ENCODE measurements at regions not wholly inside any gene's neighbourhood (a gene's known extent, or its start where the extent isn't known, plus 50 kb on each side); places are given as distances from the start of the nearest gene placed in this dataset.

DNA sequence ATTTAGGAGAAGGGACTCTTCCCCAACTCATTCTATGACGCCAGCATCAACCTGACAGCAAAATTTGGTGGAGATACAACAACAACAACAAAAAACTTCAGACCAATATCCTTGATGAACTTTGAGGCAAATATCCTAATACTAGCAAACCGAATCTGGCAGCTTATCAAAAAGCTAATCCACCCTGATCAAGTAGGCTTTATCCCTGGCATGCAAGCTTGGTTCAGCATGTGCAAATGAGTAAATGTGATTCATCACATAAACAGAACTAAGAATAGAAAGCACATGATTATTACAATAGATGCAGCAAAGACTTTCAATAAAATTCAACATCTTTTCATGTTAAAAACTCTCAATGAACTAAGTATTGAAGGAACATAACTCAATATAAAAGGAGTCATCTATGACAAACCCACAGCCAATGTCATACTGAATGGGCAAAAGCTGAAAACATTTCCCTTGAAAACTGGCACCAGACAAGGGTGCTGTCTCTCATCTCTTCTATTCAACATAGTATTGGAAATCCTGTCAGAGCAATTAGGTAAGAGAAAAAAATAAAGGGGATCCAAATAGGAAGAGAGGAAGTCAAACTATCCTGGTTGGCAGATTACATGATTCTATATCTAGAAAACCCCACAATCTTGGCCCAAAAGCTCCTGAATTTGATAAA lies 233.3 kb downstream of the CCDC59 start:
- no peak overlapping the region for H3K4me3 ChIP-seq
- H3K27ac ChIP-seq = no peak overlapping the region
- no peak for DNase-seq (ENCODE audit: low spot score)
- H3K36me3 ChIP-seq = no peaks in the 10 kb centered on the region
- H3K9me3 ChIP-seq = peaks cover 0 to 8% of the 10 kb centered on the region in 2 donors
- TF ChIP-seq, protein P1, sequence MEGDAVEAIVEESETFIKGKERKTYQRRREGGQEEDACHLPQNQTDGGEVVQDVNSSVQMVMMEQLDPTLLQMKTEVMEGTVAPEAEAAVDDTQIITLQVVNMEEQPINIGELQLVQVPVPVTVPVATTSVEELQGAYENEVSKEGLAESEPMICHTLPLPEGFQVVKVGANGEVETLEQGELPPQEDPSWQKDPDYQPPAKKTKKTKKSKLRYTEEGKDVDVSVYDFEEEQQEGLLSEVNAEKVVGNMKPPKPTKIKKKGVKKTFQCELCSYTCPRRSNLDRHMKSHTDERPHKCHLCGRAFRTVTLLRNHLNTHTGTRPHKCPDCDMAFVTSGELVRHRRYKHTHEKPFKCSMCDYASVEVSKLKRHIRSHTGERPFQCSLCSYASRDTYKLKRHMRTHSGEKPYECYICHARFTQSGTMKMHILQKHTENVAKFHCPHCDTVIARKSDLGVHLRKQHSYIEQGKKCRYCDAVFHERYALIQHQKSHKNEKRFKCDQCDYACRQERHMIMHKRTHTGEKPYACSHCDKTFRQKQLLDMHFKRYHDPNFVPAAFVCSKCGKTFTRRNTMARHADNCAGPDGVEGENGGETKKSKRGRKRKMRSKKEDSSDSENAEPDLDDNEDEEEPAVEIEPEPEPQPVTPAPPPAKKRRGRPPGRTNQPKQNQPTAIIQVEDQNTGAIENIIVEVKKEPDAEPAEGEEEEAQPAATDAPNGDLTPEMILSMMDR (IDR thresholded peaks at IDR 0.05) = no peak
- no peaks in the 10 kb centered on the region for H3K4me1 ChIP-seq
- no peaks in the 10 kb centered on the region for H3K27me3 ChIP-seq

DNA sequence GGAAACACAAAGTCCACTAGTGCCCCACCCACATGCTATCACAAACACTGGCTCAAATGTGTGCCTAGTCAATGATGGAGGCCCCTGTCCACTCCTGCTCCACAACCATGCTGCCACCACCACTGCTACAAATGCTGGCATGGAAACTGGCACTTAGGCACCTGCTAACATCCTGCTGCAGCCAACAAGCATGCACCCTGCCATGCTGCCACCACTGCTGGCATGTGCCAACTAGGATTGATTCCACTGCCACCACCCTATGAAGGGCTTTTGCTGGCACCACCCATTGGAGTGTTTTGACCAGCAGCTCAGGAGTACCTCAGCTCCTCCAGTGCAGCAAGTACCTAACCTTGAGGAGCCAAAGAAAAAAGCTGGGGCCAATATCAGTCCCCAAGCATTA lies 236.6 kb downstream of the CCDC59 start:
- Histone ChIP-seq H3K9me3 (no peaks in the 10 kb centered on the region), H3K4me3 (no peak overlapping the region)

DNA sequence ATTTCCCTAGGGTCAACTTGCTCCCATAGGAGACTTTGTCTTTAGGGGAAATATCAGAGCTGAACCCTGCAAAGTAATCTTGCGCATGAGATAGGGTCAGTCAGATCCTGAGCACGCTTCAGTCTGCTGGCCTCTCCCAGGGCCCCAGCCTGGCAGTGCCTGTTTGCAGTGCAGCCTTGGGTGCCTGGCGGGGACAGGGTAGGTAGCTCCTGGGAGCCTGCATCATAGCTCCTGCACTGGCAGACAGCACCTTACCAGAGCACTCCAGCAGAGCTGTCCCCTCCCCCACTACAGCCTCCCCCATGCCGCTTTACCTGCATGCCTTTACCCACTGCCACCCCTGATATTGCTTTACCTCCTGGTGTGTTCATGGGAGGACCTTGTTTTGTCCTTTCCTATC lies 237.3 kb downstream of the CCDC59 start:
- Histone ChIP-seq H3K36me3 (no peaks in the 10 kb centered on the region), H3K27ac (no peak overlapping the region), H3K9me3 (no peaks in the 10 kb centered on the region), H3K27me3 (no peaks in the 10 kb centered on the region), H3K4me1 (no peaks in the 10 kb centered on the region), H3K4me3 (no peak overlapping the region)
- TF ChIP-seq, protein P1 (IDR thresholded peaks at IDR 0.05) = no peak
- no peak for DNase-seq (ENCODE audit: low spot score)

More for the DNA sequence above, 236.6 kb downstream of the CCDC59 start:
- H3K27me3 ChIP-seq = no peaks in the 10 kb centered on the region
- H3K27ac ChIP-seq = no peak overlapping the region
- no peaks in the 10 kb centered on the region for H3K4me1 ChIP-seq
- no peak for DNase-seq (ENCODE audit: low spot score)
- H3K36me3 ChIP-seq = no peaks in the 10 kb centered on the region
- TF ChIP-seq, protein P1 (IDR thresholded peaks at IDR 0.05) = no peak

DNA sequence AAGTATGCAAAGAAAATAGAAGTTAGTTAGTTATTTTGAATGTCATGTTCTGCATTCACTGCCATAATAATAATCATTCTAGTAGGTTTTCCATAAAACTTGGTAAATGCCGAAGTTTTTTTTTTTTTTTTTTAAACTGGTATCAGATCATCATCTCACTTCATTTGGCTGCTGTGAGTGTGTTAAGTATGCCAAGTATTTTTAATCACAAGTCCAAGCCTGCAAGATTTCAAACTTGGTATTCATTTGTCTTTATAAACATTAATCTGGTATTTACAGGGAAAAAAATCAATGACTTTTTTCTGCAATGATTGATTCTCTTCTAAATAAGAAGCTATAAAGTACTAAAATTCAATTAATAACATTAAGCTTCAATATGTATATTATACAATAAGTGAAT lies 248.9 kb downstream of the CCDC59 start:
- no peaks in the 10 kb centered on the region for H3K36me3 ChIP-seq
- TF ChIP-seq, protein P1 (IDR thresholded peaks at IDR 0.05) = no peak
- H3K27ac ChIP-seq = no peak overlapping the region
- no peaks in the 10 kb centered on the region for H3K27me3 ChIP-seq
- no peaks in the 10 kb centered on the region for H3K9me3 ChIP-seq
- H3K4me3 ChIP-seq = no peak overlapping the region
- H3K4me1 ChIP-seq = no peaks in the 10 kb centered on the region
- DNase-seq (ENCODE audit: low spot score) = no peak

DNA sequence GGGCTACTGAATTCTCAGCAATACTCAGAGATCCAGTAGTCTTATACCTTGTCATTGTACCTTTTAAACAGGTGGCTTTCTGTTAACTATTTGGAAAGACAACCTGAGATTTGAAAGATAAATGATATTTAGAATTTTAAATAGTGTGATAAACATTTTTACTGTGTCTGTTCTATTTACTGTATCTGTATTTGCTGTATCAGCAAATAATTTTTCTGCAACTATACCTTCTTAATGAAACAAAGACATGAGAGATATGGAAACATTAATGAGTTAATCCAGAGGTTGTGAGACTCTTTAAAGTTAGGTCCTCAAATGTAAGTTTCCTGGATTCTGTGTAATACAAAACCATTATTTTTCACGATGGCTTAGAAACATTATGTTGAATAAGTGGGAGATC lies 249.6 kb downstream of the CCDC59 start:
- TF ChIP-seq, protein P1 (IDR thresholded peaks at IDR 0.05) = no peak
- DNase-seq (ENCODE audit: low spot score) = no peak
- H3K4me3 ChIP-seq = no peak overlapping the region
- no peaks in the 10 kb centered on the region for H3K27me3 ChIP-seq
- no peaks in the 10 kb centered on the region for H3K9me3 ChIP-seq
- H3K4me1 ChIP-seq = no peaks in the 10 kb centered on the region
- H3K36me3 ChIP-seq = no peaks in the 10 kb centered on the region
- no peak overlapping the region for H3K27ac ChIP-seq

DNA sequence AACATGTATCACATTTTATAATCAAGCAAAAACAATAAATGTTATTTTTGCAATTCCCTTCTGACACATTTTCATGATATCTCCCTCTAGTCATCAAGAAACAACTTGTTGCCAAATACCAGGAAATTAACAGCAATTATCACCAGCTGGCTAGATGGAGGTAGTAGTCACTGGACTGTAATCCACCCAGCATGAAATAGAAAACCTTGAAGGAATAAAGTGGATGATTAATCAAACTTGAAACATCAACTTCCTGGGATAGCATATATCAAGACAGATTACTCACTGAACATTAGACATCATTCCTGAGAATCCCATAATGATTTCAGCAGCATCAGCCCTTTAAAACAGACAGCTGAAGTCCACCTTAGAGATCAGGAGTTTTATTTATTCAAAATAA lies 259.0 kb downstream of the CCDC59 start:
- TF ChIP-seq, protein P1 (IDR thresholded peaks at IDR 0.05) = no peak
- Histone ChIP-seq H3K36me3 (no peaks in the 10 kb centered on the region), H3K4me1 (no peaks in the 10 kb centered on the region), H3K27me3 (no peaks in the 10 kb centered on the region), H3K27ac (no peak overlapping the region), H3K9me3 (no peaks in the 10 kb centered on the region), H3K4me3 (no peak overlapping the region)
- no peak for DNase-seq (ENCODE audit: low spot score)

Data from right atrium auricular region (tissue), 2 donors.